ENCODE measurements at regions not wholly inside any gene's neighbourhood (a gene's known extent, or its start where the extent isn't known, plus 50 kb on each side); places are given as distances from the start of the nearest gene placed in this dataset.

- DNase-seq (ENCODE audit: low spot score) = no peak
- no peak for TF ChIP-seq CTCF (IDR thresholded peaks at IDR 0.05)
- Histone ChIP-seq H3K27me3 (no peaks in the 10 kb centered on the region), H3K9me3 (no peaks in the 10 kb centered on the region), H3K4me1 (no peaks in the 10 kb centered on the region), H3K36me3 (no peaks in the 10 kb centered on the region), H3K27ac (no peak overlapping the region), H3K4me3 (no peak overlapping the region)
Measured at GRCh38 chr17:14997290-14997689, 267.8 kb downstream of the PMP22 start.

GRCh38 chr17:14986127-14986526 is 279.0 kb downstream of the PMP22 start:
- H3K9me3 ChIP-seq = no peaks in the 10 kb centered on the region
- DNase-seq (ENCODE audit: low spot score) = no peak
- no peaks in the 10 kb centered on the region for H3K4me1 ChIP-seq
- H3K4me3 ChIP-seq = no peak overlapping the region
- no peaks in the 10 kb centered on the region for H3K27me3 ChIP-seq
- no peaks in the 10 kb centered on the region for H3K36me3 ChIP-seq
- no peak for TF ChIP-seq CTCF (IDR thresholded peaks at IDR 0.05)
- no peak overlapping the region for H3K27ac ChIP-seq

- no peak overlapping the region for H3K27ac ChIP-seq
- H3K4me3 ChIP-seq = no peak overlapping the region
- no peaks in the 10 kb centered on the region for H3K27me3 ChIP-seq
- TF ChIP-seq CTCF (IDR thresholded peaks at IDR 0.05) = no peak
- no peaks in the 10 kb centered on the region for H3K36me3 ChIP-seq
- no peaks in the 10 kb centered on the region for H3K4me1 ChIP-seq
- H3K9me3 ChIP-seq = peaks cover 0 to 18% of the 10 kb centered on the region in 2 donors
- no peak for DNase-seq (ENCODE audit: low spot score)
Measured at GRCh38 chr17:14972844-14973243, 292.3 kb downstream of the PMP22 start.

- H3K4me1 ChIP-seq = no peaks in the 10 kb centered on the region
- peaks cover 0 to 18% of the 10 kb centered on the region in 2 donors for H3K9me3 ChIP-seq
- H3K36me3 ChIP-seq = no peaks in the 10 kb centered on the region
- H3K4me3 ChIP-seq = no peak overlapping the region
- DNase-seq (ENCODE audit: low spot score) = no peak
- H3K27me3 ChIP-seq = no peaks in the 10 kb centered on the region
- no peak for TF ChIP-seq CTCF (IDR thresholded peaks at IDR 0.05)
- H3K27ac ChIP-seq = no peak overlapping the region
Measured at GRCh38 chr17:14971054-14971453, 294.1 kb downstream of the PMP22 start.

GRCh38 chr17:14959106-14959648 is 305.9 kb downstream of the PMP22 start:
- H3K4me3 ChIP-seq = no peak overlapping the region
- H3K27me3 ChIP-seq = no peaks in the 10 kb centered on the region
- H3K9me3 ChIP-seq = no peaks in the 10 kb centered on the region
- DNase-seq (ENCODE audit: low spot score) = no peak
- H3K4me1 ChIP-seq = no peaks in the 10 kb centered on the region
- no peaks in the 10 kb centered on the region for H3K36me3 ChIP-seq
- no peak overlapping the region for H3K27ac ChIP-seq
- no peak for TF ChIP-seq CTCF (IDR thresholded peaks at IDR 0.05)

- Histone ChIP-seq H3K27ac (no peak overlapping the region), H3K36me3 (no peaks in the 10 kb centered on the region), H3K9me3 (no peaks in the 10 kb centered on the region), H3K27me3 (no peaks in the 10 kb centered on the region), H3K4me1 (no peaks in the 10 kb centered on the region), H3K4me3 (no peak overlapping the region)
- DNase-seq (ENCODE audit: low spot score) = no peak
- TF ChIP-seq CTCF (IDR thresholded peaks at IDR 0.05) = no peak
Measured at GRCh38 chr17:14953405-14953804, 311.7 kb downstream of the PMP22 start.
